ENCODE measurements at regions not wholly inside any gene's neighbourhood (a gene's known extent, or its start where the extent isn't known, plus 50 kb on each side); places are given as distances from the start of the nearest gene placed in this dataset.

DNA sequence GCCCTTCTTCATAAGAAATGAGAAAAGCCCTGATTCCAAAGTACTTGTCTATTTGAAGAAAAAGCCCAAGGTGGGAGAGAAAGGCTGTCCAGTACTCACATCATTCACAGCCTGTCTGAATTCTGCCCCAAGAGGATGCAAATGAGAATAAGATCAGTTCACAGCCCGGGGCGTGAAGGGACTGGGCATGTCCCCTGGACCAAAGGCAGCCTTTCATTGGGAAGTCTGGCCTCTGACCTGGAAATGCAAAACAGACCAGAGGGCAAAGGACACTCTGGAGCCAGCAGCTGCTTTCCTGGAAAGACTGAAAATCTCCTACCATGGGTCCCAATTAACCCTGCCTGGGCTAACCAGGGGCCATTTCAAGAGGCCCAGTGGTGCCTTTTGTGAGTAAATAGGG is 191.2 kb upstream of the PELI2 start:
- TF ChIP-seq, protein P1, sequence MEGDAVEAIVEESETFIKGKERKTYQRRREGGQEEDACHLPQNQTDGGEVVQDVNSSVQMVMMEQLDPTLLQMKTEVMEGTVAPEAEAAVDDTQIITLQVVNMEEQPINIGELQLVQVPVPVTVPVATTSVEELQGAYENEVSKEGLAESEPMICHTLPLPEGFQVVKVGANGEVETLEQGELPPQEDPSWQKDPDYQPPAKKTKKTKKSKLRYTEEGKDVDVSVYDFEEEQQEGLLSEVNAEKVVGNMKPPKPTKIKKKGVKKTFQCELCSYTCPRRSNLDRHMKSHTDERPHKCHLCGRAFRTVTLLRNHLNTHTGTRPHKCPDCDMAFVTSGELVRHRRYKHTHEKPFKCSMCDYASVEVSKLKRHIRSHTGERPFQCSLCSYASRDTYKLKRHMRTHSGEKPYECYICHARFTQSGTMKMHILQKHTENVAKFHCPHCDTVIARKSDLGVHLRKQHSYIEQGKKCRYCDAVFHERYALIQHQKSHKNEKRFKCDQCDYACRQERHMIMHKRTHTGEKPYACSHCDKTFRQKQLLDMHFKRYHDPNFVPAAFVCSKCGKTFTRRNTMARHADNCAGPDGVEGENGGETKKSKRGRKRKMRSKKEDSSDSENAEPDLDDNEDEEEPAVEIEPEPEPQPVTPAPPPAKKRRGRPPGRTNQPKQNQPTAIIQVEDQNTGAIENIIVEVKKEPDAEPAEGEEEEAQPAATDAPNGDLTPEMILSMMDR (conservative IDR thresholded peaks at IDR 0.05; ENCODE audit: low read depth, low read length): no peak
- no peak for TF ChIP-seq EZH2 (IDR thresholded peaks at IDR 0.05; ENCODE audit: borderline replicate concordance, low read depth, low read length, poor library complexity, severe bottlenecking)
